ENCODE measurements at regions not wholly inside any gene's neighbourhood (a gene's known extent, or its start where the extent isn't known, plus 50 kb on each side); places are given as distances from the start of the nearest gene placed in this dataset.

GRCh38 chr1:191831572-191831971 is 326.7 kb upstream of the RGS18 start (continued):
- no peak for TF ChIP-seq NR2F6 (IDR thresholded peaks at IDR 0.05)
- TF ChIP-seq NR2F6 (CRISPR knock-in tag; IDR thresholded peaks at IDR 0.05): no peak
- no peak for TF ChIP-seq XRCC5 (optimal IDR thresholded peaks at IDR 0.05; ENCODE audit: low read length)
- no peak for TF ChIP-seq CBX5 (CRISPR knock-in tag; IDR thresholded peaks at IDR 0.05; ENCODE audit: borderline replicate concordance)
- TF ChIP-seq ARNT2 (CRISPR knock-in tag; IDR thresholded peaks at IDR 0.05; ENCODE audit: low read depth): no peak
- TF ChIP-seq ZNF160 (CRISPR knock-in tag; IDR thresholded peaks at IDR 0.05): no peak

GRCh38 chr1:191839891-191840290 is 318.4 kb upstream of the RGS18 start:
- BruUV-seq (replicated peaks): no TSS peak
- TF ChIP-seq TMF1 (CRISPR knock-in tag; IDR thresholded peaks at IDR 0.05; ENCODE audit: low read depth) (no peak), ZKSCAN1 (IDR thresholded peaks at IDR 0.05; ENCODE audit: low read length) (no peak), HOXA5 (CRISPR knock-in tag; IDR thresholded peaks at IDR 0.05) (no peak), FOXO4 (CRISPR knock-in tag; conservative IDR thresholded peaks at IDR 0.05) (no peak), CBX5 (CRISPR knock-in tag; IDR thresholded peaks at IDR 0.05; ENCODE audit: borderline replicate concordance) (no peak), ATF1 (CRISPR knock-in tag; IDR thresholded peaks at IDR 0.05) (no peak), ZNF496 (CRISPR knock-in tag; IDR thresholded peaks at IDR 0.05; ENCODE audit: insufficient replicate concordance) (no peak), ZNF75D (CRISPR knock-in tag; IDR thresholded peaks at IDR 0.05; ENCODE audit: borderline replicate concordance) (no peak), HNF1A (IDR thresholded peaks at IDR 0.05; ENCODE audit: low read depth) (no peak), HNF1A (CRISPR knock-in tag; IDR thresholded peaks at IDR 0.05; ENCODE audit: borderline replicate concordance) (no peak), ZNF761 (CRISPR knock-in tag; conservative IDR thresholded peaks at IDR 0.05) (no peak), JUN (CRISPR knock-in tag; IDR thresholded peaks at IDR 0.05) (no peak), ZNF749 (CRISPR knock-in tag; IDR thresholded peaks at IDR 0.05; ENCODE audit: borderline replicate concordance) (no peak), ZBTB8A (CRISPR knock-in tag; IDR thresholded peaks at IDR 0.05; ENCODE audit: borderline replicate concordance, low read depth) (no peak), ZNF3 (CRISPR knock-in tag; IDR thresholded peaks at IDR 0.05) (no peak), JARID2 (CRISPR knock-in tag; IDR thresholded peaks at IDR 0.05; ENCODE audit: insufficient replicate concordance) (no peak), ZNF577 (CRISPR knock-in tag; IDR thresholded peaks at IDR 0.05; ENCODE audit: borderline replicate concordance, low read depth) (no peak), MTF1 (CRISPR knock-in tag; IDR thresholded peaks at IDR 0.05) (no peak)

More at GRCh38 chr1:191839891-191840290, 318.4 kb upstream of the RGS18 start:
- Histone ChIP-seq H3K4me2 (ENCODE audit: low read depth, low read length) (no peak overlapping the region), H3K9me3 (ENCODE audit: low read length) (no peaks in the 10 kb centered on the region), H3K4me3 (replicated peaks in 1 of 3; ENCODE audit: insufficient read depth in 1 of 3, low read depth in 2 of 3, low read length in 3 of 3) (no peak overlapping the region), H3K27ac (ENCODE audit: extremely low read length, insufficient read depth, low read length) (no peak overlapping the region), H2AFZ (ENCODE audit: low read length) (no peak overlapping the region), H3K79me2 (ENCODE audit: insufficient read depth, low read length) (no peaks in the 10 kb centered on the region), H3K36me3 (replicated peaks in 1 of 2; ENCODE audit: control insufficient read depth in 1 of 2, insufficient read depth in 2 of 2, low read length in 2 of 2) (no peaks in the 10 kb centered on the region), H3K9ac (ENCODE audit: insufficient read depth, low read depth, low read length) (no peak overlapping the region), H3K4me1 (ENCODE audit: insufficient read depth, low read length) (no peaks in the 10 kb centered on the region), H3K27me3 (ENCODE audit: control insufficient read depth in 1 of 2, insufficient read depth in 2 of 2, low read length in 2 of 2) (no peaks in the 10 kb centered on the region), H4K20me1 (ENCODE audit: insufficient read depth, low read length) (no peaks in the 10 kb centered on the region)
- in situ Hi-C loops (cut with HindIII; ENCODE audit: extremely low pct_ligation_motif_present, low pct_unique_long_range_greater_than_20kb): no loop called here
- DNase-seq (ENCODE audit: low spot score) (peak; percentile 2), FAIRE-seq (no peak), ATAC-seq (no peak)
- POLR2A ChIA-PET: no interaction called here
- CTCF ChIA-PET (ENCODE audit: low intra/inter-chr PET ratio, low total read pairs): no interaction called here
- 0% methylated on average over 2 of the region's 2 CpGs for WGBS (ENCODE audit: low lambda C conversion rate)
- intact Hi-C loops (cut with micrococcal nuclease; ENCODE audit: unreplicated experiment): no loop called here

Data from HepG2 (cell line).